ENCODE measurements at regions not wholly inside any gene's neighbourhood (a gene's known extent, or its start where the extent isn't known, plus 50 kb on each side); places are given as distances from the start of the nearest gene placed in this dataset.

- FAIRE-seq, result no peak
- WGBS (ENCODE audit: insufficient coverage, low coverage, missing lambda C conversion rate), result 3% methylated on average over 8 of the region's 8 CpGs
Measured at GRCh38 chr5:68534956-68535520, 319.5 kb downstream of the PIK3R1 start.

More at GRCh38 chr5:68534956-68535520, 319.5 kb downstream of the PIK3R1 start:
- Histone ChIP-seq H3K27ac (ENCODE audit: extremely low read depth, low read depth, low read length) (no peak overlapping the region), H2AFZ (ENCODE audit: low read depth, low read length) (peak overlapping the region; percentile 21; the same call in 1 of the 2 replicates), H3K9ac (ENCODE audit: insufficient read depth in 1 of 2, low read depth in 2 of 2, low read length in 2 of 2) (no peak overlapping the region), H3K4me1 (replicated peaks in 1 of 2; ENCODE audit: control insufficient read depth in 2 of 2, insufficient read depth in 2 of 2, low read length in 2 of 2) (no peaks in the 10 kb centered on the region; a peak in 2 of 5 replicates), H3K79me2 (ENCODE audit: control insufficient read depth, insufficient read depth, low read length) (no peaks in the 10 kb centered on the region), H4K20me1 (replicated peaks; ENCODE audit: control insufficient read depth, insufficient read depth, low read length) (no peaks in the 10 kb centered on the region), H3K9me1 (ENCODE audit: control insufficient read depth, insufficient read depth, low read length) (no peaks in the 10 kb centered on the region), H3K27me3 (ENCODE audit: control insufficient read depth in 2 of 2, insufficient read depth in 2 of 2, low read length in 2 of 2) (peaks cover 8 to 17% of the 10 kb centered on the region in 2 experiments; a peak in 4 of 5 replicates), H3K36me3 (ENCODE audit: control insufficient read depth, insufficient read depth, low read length) (no peaks in the 10 kb centered on the region), H3K4me2 (ENCODE audit: insufficient read depth, low read length) (no peak overlapping the region), H3K4me3 (no peak overlapping the region), H3K9me3 (replicated peaks; ENCODE audit: control insufficient read depth, insufficient read depth, low read depth, low read length) (no peaks in the 10 kb centered on the region)
- in situ Hi-C loops (cut with MboI) (no loop called here), intact Hi-C loops (cut with micrococcal nuclease) (no loop called here)
- DNase-seq (ENCODE audit: extremely low read depth in 1 of 4, low spot score in 3 of 4) (no peak), ATAC-seq (no peak)
- POLR2A ChIA-PET, result interaction anchor here (0.6 kb wide), 1 partner anchor 177 kb away, joined by 3 read pairs; no protein-coding TSS in a partner anchor
- BruUV-seq (replicated peaks), result no TSS peak
- TF ChIP-seq HDAC3 (IDR thresholded peaks at IDR 0.05; ENCODE audit: borderline replicate concordance, partially characterized antibody), result no peak
- no peak for TF ChIP-seq ZNF146 (CRISPR knock-in tag; IDR thresholded peaks at IDR 0.05; ENCODE audit: unreplicated experiment)
- no peak for TF ChIP-seq SETDB1 (IDR thresholded peaks at IDR 0.05; ENCODE audit: low read length)
- no peak for TF ChIP-seq ZNF717 (CRISPR knock-in tag; IDR thresholded peaks at IDR 0.05)
- no peak for TF ChIP-seq RB1 (IDR thresholded peaks at IDR 0.05; ENCODE audit: low read depth)
- TF ChIP-seq NFIX (CRISPR knock-in tag; IDR thresholded peaks at IDR 0.05; ENCODE audit: low read depth), result no peak
- TF ChIP-seq RBM39 (optimal IDR thresholded peaks at IDR 0.05; ENCODE audit: low read depth, low read length), result no peak
- no peak for TF ChIP-seq HNRNPUL1 (IDR thresholded peaks at IDR 0.05; ENCODE audit: low read length)
- no peak for TF ChIP-seq HDAC6 (IDR thresholded peaks at IDR 0.05; ENCODE audit: low read depth, low read length)
- no peak for TF ChIP-seq ZBTB40 (IDR thresholded peaks at IDR 0.05)
- TF ChIP-seq ZBTB40 (CRISPR knock-in tag; IDR thresholded peaks at IDR 0.05), result no peak
- no peak for TF ChIP-seq ZNF232 (CRISPR knock-in tag; IDR thresholded peaks at IDR 0.05)
- TF ChIP-seq BCL6 (CRISPR knock-in tag; IDR thresholded peaks at IDR 0.05), result no peak
- CTCF ChIA-PET (ENCODE audit: low intra/inter-chr PET ratio), result no interaction called here

All from K562 (cell line).